Spleen (tissue), 11 donors: ENCODE measurements at regions not wholly inside any gene's neighbourhood (a gene's known extent, or its start where the extent isn't known, plus 50 kb on each side); places are given as distances from the start of the nearest gene placed in this dataset.

Source experiments
- DNase-seq: peaks from one replicate; pipeline ENCODE4 v3.0.0-alpha.2; 2020
- H3K27ac ChIP-seq, 8 donors: fragments of 200-600 bp; sonication (generic) in 7 of 8; 1 replicate in 4 of 8; 2 replicates in 4 of 8; pipeline versions ENCODE4 v1.5.0 to v1.8.0; 2016 to 2021; ENCODE audit warnings: inconsistent platforms in 4 of 8, mild to moderate bottlenecking in 4 of 8, moderate library complexity in 1 of 8
- H3K27me3 ChIP-seq, 7 donors: fragments of 200-600 bp; sonication (generic) in 6 of 7; replicated peaks in 1 of 7; 1 replicate in 4 of 7; 2 replicates in 3 of 7; pipeline versions ENCODE4 v1.5.0 to v1.8.0; 2016 to 2021; ENCODE audit warnings: inconsistent platforms in 3 of 7, mild to moderate bottlenecking in 1 of 7
- H3K36me3 ChIP-seq, 6 donors: fragments of 200-600 bp; sonication (generic) in 5 of 6; 1 replicate in 4 of 6; 2 replicates in 2 of 6; pipeline versions ENCODE4 v1.5.0 to v1.8.0; 2016 to 2021; ENCODE audit warnings: inconsistent platforms in 2 of 6
- H3K4me1 ChIP-seq, 6 donors: fragments of 200-600 bp; sonication (generic) in 5 of 6; 1 replicate in 3 of 6; 2 replicates in 3 of 6; pipeline versions ENCODE4 v1.5.0 to v1.8.0; 2016 to 2021; ENCODE audit warnings: inconsistent platforms in 3 of 6
- H3K4me3 ChIP-seq, 8 donors: fragments of 200-600 bp; sonication (generic) in 7 of 8; 1 replicate in 4 of 8; 2 replicates in 4 of 8; pipeline versions ENCODE4 v1.5.0 to v1.8.0; 2016 to 2021; ENCODE audit warnings: inconsistent platforms in 4 of 8, mild to moderate bottlenecking in 4 of 8, moderate library complexity in 2 of 8
- H3K9me3 ChIP-seq, 8 donors: fragments of 200-600 bp; sonication (generic) in 7 of 8; 1 replicate in 4 of 8; 2 replicates in 4 of 8; pipeline versions ENCODE4 v1.5.0 to v1.8.0; 2016 to 2021; ENCODE audit warnings: inconsistent platforms in 4 of 8
- CTCF ChIP-seq, 11 experiments: fragments of 200-600 bp in 7 of 11; fragments of 450-650 bp in 4 of 11; sonication (generic) in 4 of 11; IDR thresholded peaks in 8 of 11; conservative IDR thresholded peaks in 3 of 11; 1 replicate in 7 of 11; 2 replicates in 4 of 11; pipeline versions ENCODE4 v1.4.0 to v1.8.0; 2016 to 2021; ENCODE audit warnings: antibody characterized with exemption in 11 of 11, inconsistent platforms in 4 of 11, mild to moderate bottlenecking in 1 of 11
- POLR2A ChIP-seq, 3 donors: fragments of 450-650 bp; IDR thresholded peaks; one replicate each; pipeline ENCODE4 v1.5.1; 2017; ENCODE audit warnings: antibody characterized with exemption in 3 of 3, mild to moderate bottlenecking in 1 of 3
- POLR2AphosphoS5 ChIP-seq, 3 donors: sonication (generic); formaldehyde crosslinking; IDR thresholded peaks; one replicate each; pipeline ENCODE4 v1.5.1; 2017; ENCODE audit warnings: antibody characterized with exemption in 3 of 3
- WGBS, 5 donors: extraction: QIAGEN DNeasy Blood & Tissue Kit in 3 of 5; methylation state at CpG; one replicate each; pipeline versions ENCODE4 v1.1.5 to v1.1.7; 2013 to 2018; 5-methylcytosine and 5-hydroxymethylcytosine counted together
- intact Hi-C: fragments of 100-400 bp; cut with DNase I; formaldehyde crosslinking; loops from one replicate; pipeline ENCODE4 v1.15.0; 2023; ENCODE audit warnings: low total_unique reads
- donor health status: healthy with polysubstance abuse.
- donor health status: DM: no; HTN: no; CAD: no; lungs with moderate emphysema.
- donor health status: DM: no; HTN: no; CAD: no.
- donor health status: Bipolar disorder and iron deficiency.
- donor health status: healthy.
- donor health status: DM: no; HTN: no; CAD: no.
- donor health status: DM: yes; HTN: yes; CAD: no.

DNA sequence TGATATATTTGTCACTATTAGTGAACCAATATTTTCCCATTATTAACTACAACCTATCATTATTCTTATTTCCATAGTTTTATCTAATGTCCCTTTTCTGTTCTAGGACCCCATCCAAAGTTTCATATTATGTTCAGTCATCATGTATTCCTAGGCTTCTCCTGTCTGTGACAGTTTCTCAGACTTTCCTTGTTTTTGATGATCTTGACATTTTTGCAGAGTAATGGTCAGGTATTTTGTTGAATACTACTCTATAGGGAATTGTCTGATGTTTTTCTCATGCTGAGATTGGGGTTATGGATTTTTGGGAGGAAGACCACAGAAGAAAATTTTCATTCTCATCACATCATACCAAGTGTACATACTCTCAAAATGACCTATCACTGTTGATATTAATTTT is 684.6 kb downstream of the PLCL1 start:
- no peaks in the 10 kb centered on the region for H3K9me3 ChIP-seq
- H3K27me3 ChIP-seq = no peaks in the 10 kb centered on the region
- no peaks in the 10 kb centered on the region for H3K4me1 ChIP-seq
- no peak for DNase-seq
- intact Hi-C loops = no loop called here
- no peak overlapping the region for H3K27ac ChIP-seq
- H3K4me3 ChIP-seq = no peak overlapping the region
- no peak for TF ChIP-seq POLR2AphosphoS5 (IDR thresholded peaks at IDR 0.05)
- no peak for TF ChIP-seq POLR2A (IDR thresholded peaks at IDR 0.05)
- TF ChIP-seq CTCF (IDR thresholded peaks at IDR 0.05 in 8 of 11, conservative IDR thresholded peaks at IDR 0.05 in 3 of 11) = no peak
- no peaks in the 10 kb centered on the region for H3K36me3 ChIP-seq

- WGBS, 5 donors = 60 to 80% (median 70%) methylated on average over 2 of the region's 2 CpGs
- H3K4me1 ChIP-seq = no peaks in the 10 kb centered on the region
- intact Hi-C loops = no loop called here
- H3K9me3 ChIP-seq = no peaks in the 10 kb centered on the region
- no peak for TF ChIP-seq POLR2AphosphoS5 (IDR thresholded peaks at IDR 0.05)
- no peak for TF ChIP-seq POLR2A (IDR thresholded peaks at IDR 0.05)
- TF ChIP-seq CTCF (IDR thresholded peaks at IDR 0.05 in 8 of 11, conservative IDR thresholded peaks at IDR 0.05 in 3 of 11) = no peak
- no peak overlapping the region for H3K27ac ChIP-seq
- H3K27me3 ChIP-seq = no peaks in the 10 kb centered on the region
- no peak overlapping the region for H3K4me3 ChIP-seq
- no peaks in the 10 kb centered on the region for H3K36me3 ChIP-seq
- no peak for DNase-seq
Measured at GRCh38 chr2:198483051-198483450, 678.7 kb downstream of the PLCL1 start.

- no peak for TF ChIP-seq CTCF (IDR thresholded peaks at IDR 0.05 in 8 of 11, conservative IDR thresholded peaks at IDR 0.05 in 3 of 11)
- no peak for TF ChIP-seq POLR2AphosphoS5 (IDR thresholded peaks at IDR 0.05)
- TF ChIP-seq POLR2A (IDR thresholded peaks at IDR 0.05) = no peak
- intact Hi-C loops = no loop called here
- 46 to 68% (median 66%) methylated on average over 2 of the region's 2 CpGs for WGBS, 5 donors
- no peak overlapping the region for H3K4me3 ChIP-seq
- no peaks in the 10 kb centered on the region for H3K4me1 ChIP-seq
- no peak overlapping the region for H3K27ac ChIP-seq
- no peaks in the 10 kb centered on the region for H3K36me3 ChIP-seq
- no peak for DNase-seq
- H3K9me3 ChIP-seq = no peaks in the 10 kb centered on the region
- no peaks in the 10 kb centered on the region for H3K27me3 ChIP-seq
Measured at GRCh38 chr2:198479065-198479464, 674.7 kb downstream of the PLCL1 start.

DNA sequence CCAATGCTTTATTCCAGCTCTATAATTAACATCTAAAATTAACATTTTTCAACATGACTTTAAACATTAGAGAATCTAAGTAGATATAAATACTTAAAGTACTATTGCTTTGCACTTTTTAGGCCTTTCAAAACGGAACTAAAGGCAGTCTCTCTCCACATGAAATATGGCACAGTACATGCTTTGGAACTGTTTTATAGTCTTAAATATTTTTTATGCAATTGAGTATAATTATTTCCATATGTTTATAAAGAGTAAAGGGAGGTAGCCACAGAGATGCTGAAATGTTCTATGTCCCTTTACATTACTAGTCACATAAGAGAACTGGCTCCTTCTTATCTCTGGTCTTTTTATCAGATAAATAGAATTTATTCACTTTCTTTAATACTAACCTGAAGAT is 674.0 kb downstream of the PLCL1 start:
- Histone ChIP-seq H3K4me1 (no peaks in the 10 kb centered on the region), H3K27me3 (no peaks in the 10 kb centered on the region), H3K9me3 (no peaks in the 10 kb centered on the region), H3K27ac (no peak overlapping the region), H3K36me3 (no peaks in the 10 kb centered on the region), H3K4me3 (no peak overlapping the region)
- no peak for DNase-seq
- intact Hi-C loops = no loop called here
- no peak for TF ChIP-seq POLR2AphosphoS5 (IDR thresholded peaks at IDR 0.05)
- no peak for TF ChIP-seq POLR2A (IDR thresholded peaks at IDR 0.05)
- no peak for TF ChIP-seq CTCF (IDR thresholded peaks at IDR 0.05 in 8 of 11, conservative IDR thresholded peaks at IDR 0.05 in 3 of 11)
- WGBS, 5 donors = 68 to 94% (median 76%) methylated on average over 1 of the region's 1 CpG
